ENCODE measurements at regions not wholly inside any gene's neighbourhood (a gene's known extent, or its start where the extent isn't known, plus 50 kb on each side); places are given as distances from the start of the nearest gene placed in this dataset.
"Not testable (repeated sequence)": the region's sequence is repeated elsewhere in the genome, so short reads cannot be mapped to it uniquely, and the experiment has no call there.

DNA sequence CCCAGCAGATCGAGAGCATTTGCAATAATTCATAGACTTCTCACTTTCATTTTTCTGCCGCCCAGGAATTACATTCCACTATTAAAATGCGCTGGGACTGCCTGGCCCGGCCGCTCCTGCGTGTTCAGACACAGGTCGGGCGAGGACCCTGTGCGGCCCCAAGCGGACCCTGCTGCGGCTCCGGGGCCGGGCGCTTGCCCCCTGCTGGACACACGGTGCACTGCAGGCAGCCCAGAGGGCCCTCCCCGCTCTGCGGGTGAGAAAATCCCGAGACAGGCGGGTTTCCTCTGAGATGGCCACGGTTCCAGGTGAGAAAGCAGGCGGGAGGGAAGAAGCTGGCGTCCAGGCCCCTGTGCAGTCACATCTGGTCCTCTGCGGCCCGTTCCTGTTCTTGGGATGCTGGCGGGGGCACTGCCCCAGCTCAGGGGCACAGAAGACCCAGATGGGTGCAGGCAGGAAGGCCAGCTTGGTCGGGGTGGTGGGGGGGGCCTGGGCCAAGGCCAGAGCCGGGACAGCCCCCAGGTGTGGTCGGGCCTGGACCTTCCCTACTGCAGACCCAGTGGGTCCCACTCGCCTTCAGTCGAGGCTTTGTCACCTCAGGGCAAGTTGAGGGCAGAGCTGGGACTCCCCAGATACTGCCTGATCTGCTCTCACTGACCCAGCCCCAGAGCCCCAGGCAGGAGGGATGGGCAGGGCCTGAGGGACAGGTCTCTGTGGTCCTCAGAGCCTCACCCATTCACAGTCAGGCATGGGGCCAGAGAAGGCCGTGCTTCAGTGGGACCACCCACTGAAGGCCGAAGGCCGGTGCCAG is 135.1 kb downstream of the FAM53A start:
- WGBS (ENCODE audit: insufficient coverage, insufficient read length), result no CpG with 5 or more reads among the region's 33 CpGs
- H3K27me3 ChIP-seq (ENCODE audit: control insufficient read depth, insufficient read depth, low read length); H3K4me1 ChIP-seq (ENCODE audit: control insufficient read depth, insufficient read depth, low read length); H3K27ac ChIP-seq (ENCODE audit: low read length); H3K9me3 ChIP-seq (ENCODE audit: control insufficient read depth, insufficient read depth, low read length); H3K4me3 ChIP-seq (ENCODE audit: low read length); H3K36me3 ChIP-seq (ENCODE audit: control insufficient read depth, insufficient read depth, low read length); DNase-seq (ENCODE audit: low read depth, low spot score): not testable (repeated sequence)

DNA sequence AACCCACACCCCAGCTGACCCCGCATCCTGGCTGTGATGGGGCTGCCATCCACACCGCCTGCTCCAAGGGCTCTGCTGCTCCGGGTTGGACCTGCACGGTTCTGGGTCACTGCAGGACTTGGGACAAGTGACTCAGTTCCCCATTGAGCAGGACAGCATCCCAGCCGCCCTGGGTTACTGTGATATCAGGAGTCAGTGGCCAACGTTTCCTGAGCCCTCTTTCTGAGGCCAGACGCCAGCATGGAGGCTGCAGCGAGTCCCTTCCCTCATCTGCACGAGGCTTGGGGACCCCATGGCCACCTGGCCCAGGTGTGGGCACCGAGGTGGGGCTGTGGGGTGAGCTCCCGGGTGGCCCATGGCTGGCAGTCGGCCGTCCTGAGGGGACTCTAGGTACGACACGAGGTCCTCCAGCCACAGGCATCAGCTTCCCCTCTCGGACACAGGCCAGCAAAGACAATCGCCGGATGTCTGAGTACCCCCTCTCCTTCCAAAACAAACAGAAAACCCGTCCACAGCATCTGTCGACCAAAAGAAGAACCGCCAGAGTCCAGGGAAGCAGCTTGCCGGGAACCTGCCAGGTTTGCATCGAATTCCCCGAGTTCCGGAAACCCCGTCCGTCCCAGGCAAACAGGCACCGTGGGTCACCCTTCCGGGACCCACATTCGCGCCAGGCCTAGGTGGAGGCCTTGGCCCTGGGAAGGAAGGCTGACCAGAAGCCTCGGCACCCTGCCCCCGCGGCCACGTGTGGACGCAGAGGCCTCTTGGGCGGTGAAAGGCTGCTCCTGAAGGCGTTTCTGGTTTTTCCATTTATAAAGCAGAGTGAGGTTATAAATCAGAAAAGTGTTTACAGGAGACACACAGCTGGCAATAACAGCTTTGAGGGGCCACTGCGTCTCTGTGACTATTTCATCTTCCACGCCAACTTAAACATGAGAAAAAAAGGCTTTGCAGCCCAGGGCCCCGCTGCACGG is 136.0 kb downstream of the FAM53A start:
- H3K36me3 ChIP-seq (ENCODE audit: control insufficient read depth, insufficient read depth, low read length), result no peaks in the 10 kb centered on the region; the same call in 1 of the 2 replicates
- no peak overlapping the region for H3K4me3 ChIP-seq (ENCODE audit: low read length)
- no CpG with 5 or more reads among the region's 42 CpGs for WGBS (ENCODE audit: insufficient coverage, insufficient read length)

DNA sequence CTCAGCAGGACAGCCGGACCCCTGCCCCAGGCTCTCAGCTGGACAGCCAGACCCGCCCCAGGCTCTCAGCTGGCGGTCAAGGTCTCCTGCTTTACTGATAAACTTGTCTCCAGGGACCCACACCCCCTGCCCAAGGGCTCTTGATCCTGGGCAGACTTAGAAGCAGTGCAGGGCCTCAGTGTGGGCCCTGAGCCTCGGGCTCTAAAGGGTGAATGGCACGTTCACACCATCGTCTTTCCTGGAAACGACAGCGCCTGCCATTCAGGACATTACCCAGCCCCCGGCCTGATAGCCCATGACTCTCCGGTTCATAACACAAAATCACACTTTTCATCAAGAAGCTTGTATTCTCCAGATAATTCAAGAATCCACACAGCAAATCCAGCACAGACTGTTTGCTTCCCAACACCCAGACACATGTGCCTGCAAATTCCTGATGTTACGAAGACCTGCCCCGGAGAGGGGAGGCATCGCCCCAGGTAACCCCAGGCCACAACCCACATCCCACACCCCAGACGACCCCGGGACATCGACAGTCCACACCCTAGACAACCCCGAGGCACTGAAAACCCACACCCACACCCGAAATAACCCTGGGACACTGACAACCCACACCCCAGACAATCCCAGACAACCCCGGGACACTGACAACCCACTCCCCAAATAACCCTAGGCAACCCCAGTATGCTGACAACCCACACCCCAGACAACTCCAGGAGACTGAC is 136.8 kb downstream of the FAM53A start:
- WGBS (ENCODE audit: insufficient coverage, insufficient read length), result no CpG with 5 or more reads among the region's 19 CpGs
- Histone ChIP-seq H3K4me1 (ENCODE audit: control insufficient read depth, insufficient read depth, low read length) (no peaks in the 10 kb centered on the region), H3K4me3 (ENCODE audit: low read length) (no peak overlapping the region)

More for the DNA sequence above, 136.0 kb downstream of the FAM53A start:
- no peak for DNase-seq (ENCODE audit: low read depth, low spot score)
- no peak overlapping the region for H3K27ac ChIP-seq (ENCODE audit: low read length)
- H3K4me1 ChIP-seq (ENCODE audit: control insufficient read depth, insufficient read depth, low read length), result no peaks in the 10 kb centered on the region
- no peaks in the 10 kb centered on the region for H3K27me3 ChIP-seq (ENCODE audit: control insufficient read depth, insufficient read depth, low read length)
- H3K9me3 ChIP-seq (ENCODE audit: control insufficient read depth, insufficient read depth, low read length), result no peaks in the 10 kb centered on the region

DNA sequence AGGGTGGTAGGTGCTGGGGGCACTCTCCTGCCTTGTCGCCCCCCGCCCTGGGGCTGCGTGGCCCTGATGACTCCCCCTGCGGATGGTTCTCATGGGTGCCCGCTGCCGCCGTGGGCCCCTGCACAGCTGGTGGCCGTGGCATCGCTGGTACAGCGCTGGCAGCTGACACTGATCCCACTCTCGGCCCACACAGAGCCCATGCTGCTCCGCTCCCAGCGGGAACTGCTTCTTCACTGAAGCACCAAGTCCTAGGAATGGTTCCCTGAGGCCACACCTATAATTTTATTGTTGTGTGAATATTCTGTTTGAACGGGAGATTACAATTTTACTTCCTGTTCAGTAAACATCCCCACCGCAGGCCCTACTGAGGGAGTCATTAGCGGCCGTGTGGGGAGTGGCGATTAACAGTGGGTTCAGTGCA is 138.6 kb upstream of the NKX1-1 start:
- DNase-seq (ENCODE audit: low read depth, low spot score), result no peak
- Histone ChIP-seq H3K4me1 (ENCODE audit: control insufficient read depth, insufficient read depth, low read length) (no peaks in the 10 kb centered on the region), H3K4me3 (ENCODE audit: low read length) (no peak overlapping the region), H3K36me3 (ENCODE audit: control insufficient read depth, insufficient read depth, low read length) (no peaks in the 10 kb centered on the region), H3K27me3 (ENCODE audit: control insufficient read depth, insufficient read depth, low read length) (no peaks in the 10 kb centered on the region), H3K27ac (ENCODE audit: low read length) (no peak overlapping the region), H3K9me3 (ENCODE audit: control insufficient read depth, insufficient read depth, low read length) (no peaks in the 10 kb centered on the region)
- no CpG with 5 or more reads among the region's 18 CpGs for WGBS (ENCODE audit: insufficient coverage, insufficient read length)

More for the DNA sequence above, 136.8 kb downstream of the FAM53A start:
- Histone ChIP-seq H3K9me3 (ENCODE audit: control insufficient read depth, insufficient read depth, low read length) (no peaks in the 10 kb centered on the region), H3K27me3 (ENCODE audit: control insufficient read depth, insufficient read depth, low read length) (no peaks in the 10 kb centered on the region), H3K36me3 (ENCODE audit: control insufficient read depth, insufficient read depth, low read length) (no peaks in the 10 kb centered on the region; the same call in 1 of the 2 replicates), H3K27ac (ENCODE audit: low read length) (no peak overlapping the region)
- DNase-seq (ENCODE audit: low read depth, low spot score), result no peak

DNA sequence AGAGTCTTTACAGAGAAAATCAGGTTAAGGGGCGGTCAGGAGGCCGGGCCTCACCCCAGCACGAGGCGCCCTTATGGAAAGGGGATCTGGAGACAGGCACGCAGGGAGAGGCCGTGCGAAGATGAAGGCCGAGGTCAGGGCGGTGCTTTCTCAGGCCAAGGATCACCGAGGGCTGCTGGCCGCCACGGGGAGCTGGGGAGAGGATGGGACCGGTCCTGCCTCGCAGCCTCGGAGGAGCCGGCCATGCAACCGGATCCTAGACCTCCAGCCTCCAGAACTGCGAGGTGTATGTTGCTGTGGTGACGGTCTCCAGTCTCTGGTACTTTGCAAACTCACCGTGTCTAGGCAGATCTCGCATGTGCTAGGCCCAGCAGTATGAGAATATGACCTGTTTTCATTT is 138.2 kb upstream of the NKX1-1 start:
- no CpG with 5 or more reads among the region's 21 CpGs for WGBS (ENCODE audit: insufficient coverage, insufficient read length)
- not testable (repeated sequence) for H3K4me3 ChIP-seq (ENCODE audit: low read length); H3K4me1 ChIP-seq (ENCODE audit: control insufficient read depth, insufficient read depth, low read length); H3K36me3 ChIP-seq (ENCODE audit: control insufficient read depth, insufficient read depth, low read length); DNase-seq (ENCODE audit: low read depth, low spot score); H3K27ac ChIP-seq (ENCODE audit: low read length); H3K9me3 ChIP-seq (ENCODE audit: control insufficient read depth, insufficient read depth, low read length); H3K27me3 ChIP-seq (ENCODE audit: control insufficient read depth, insufficient read depth, low read length)

DNA sequence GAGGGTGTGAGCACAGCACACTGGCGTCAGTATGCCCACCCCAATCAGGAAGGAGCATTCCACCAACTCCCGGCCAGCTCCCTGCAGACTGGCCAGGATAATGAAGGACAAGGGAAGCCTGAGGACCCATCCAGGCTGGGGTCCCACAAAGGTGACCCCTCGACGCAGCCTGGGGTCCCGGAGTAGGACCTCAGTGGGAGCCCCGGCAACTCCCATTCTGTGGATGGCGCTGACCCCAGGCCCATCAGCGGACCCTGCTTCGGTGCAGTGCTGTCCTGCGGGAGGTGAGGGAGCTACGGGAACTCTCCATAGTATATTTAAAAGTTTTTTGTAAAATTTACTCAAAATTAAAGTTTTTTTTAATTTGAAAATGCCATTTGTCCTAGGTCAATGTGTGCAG is 137.7 kb upstream of the NKX1-1 start:
- no CpG with 5 or more reads among the region's 11 CpGs for WGBS (ENCODE audit: insufficient coverage, insufficient read length)
- no peak for DNase-seq (ENCODE audit: low read depth, low spot score)
- Histone ChIP-seq H3K36me3 (ENCODE audit: control insufficient read depth, insufficient read depth, low read length) (no peaks in the 10 kb centered on the region), H3K27me3 (ENCODE audit: control insufficient read depth, insufficient read depth, low read length) (no peaks in the 10 kb centered on the region), H3K4me3 (ENCODE audit: low read length) (no peak overlapping the region), H3K4me1 (ENCODE audit: control insufficient read depth, insufficient read depth, low read length) (no peaks in the 10 kb centered on the region), H3K9me3 (ENCODE audit: control insufficient read depth, insufficient read depth, low read length) (no peaks in the 10 kb centered on the region), H3K27ac (ENCODE audit: low read length) (no peak overlapping the region)

DNA sequence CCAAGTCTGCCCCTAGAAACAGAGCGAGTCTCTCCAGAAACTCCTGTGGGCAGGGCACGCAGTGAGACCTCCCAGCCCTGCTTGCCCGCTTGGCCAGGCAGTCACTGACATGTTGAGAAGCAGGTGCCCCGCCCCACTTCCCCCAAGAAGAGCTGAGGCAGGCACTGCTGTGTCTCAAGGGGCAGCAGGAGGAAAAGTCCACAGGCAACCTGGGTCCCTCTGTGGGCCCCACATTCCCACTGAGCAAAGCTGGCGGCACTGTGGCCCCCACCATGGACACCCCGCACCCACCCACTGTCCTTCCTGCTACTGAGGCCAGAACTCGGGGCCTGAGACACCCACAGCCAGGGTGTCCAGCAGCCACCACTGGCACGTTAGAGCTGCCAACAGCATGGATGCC is 137.3 kb upstream of the NKX1-1 start:
- Histone ChIP-seq H3K36me3 (ENCODE audit: control insufficient read depth, insufficient read depth, low read length) (no peaks in the 10 kb centered on the region), H3K4me3 (ENCODE audit: low read length) (no peak overlapping the region), H3K9me3 (ENCODE audit: control insufficient read depth, insufficient read depth, low read length) (no peaks in the 10 kb centered on the region), H3K27ac (ENCODE audit: low read length) (no peak overlapping the region), H3K27me3 (ENCODE audit: control insufficient read depth, insufficient read depth, low read length) (no peaks in the 10 kb centered on the region), H3K4me1 (ENCODE audit: control insufficient read depth, insufficient read depth, low read length) (no peaks in the 10 kb centered on the region)
- no peak for DNase-seq (ENCODE audit: low read depth, low spot score)
- WGBS (ENCODE audit: insufficient coverage, insufficient read length), result no CpG with 5 or more reads among the region's 8 CpGs

DNA sequence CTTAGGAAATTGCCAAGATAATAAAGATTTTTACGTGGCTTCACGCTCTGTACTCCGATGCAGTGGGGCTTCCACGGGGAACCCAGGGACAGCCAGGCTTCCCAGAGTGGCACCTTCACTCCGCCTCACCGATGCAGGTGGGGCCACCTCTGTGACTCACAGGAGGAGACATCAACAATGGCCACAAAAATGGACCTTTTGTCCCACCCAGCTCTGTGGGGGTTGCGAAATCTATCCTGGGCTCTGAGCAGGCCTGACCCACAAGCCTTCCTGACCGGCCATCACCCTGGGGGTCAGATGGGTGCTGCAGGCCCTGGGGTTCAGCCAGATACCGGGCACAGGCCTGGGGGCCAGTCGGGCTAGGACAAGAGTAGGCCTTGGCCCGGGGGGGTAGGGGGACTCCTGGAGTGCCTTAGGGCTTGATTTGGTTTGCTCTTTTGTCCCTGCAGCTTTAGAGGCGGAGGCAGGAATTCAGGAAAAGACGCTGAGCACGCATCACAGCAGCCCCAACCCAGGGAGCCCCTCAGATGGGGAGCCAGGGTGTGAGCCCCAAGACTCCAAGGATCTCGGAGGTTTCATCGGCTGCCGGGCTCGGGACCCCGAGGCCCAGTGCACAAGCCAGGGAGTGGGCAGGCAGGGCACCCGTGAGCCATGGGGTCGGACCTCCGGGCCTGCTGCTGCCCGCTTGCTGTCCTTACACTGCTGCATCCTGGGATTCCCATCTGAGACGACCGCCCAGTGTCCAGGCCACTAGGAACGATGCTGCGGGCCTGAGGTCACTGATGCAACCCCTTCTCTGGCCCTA is 136.5 kb upstream of the NKX1-1 start:
- no peaks in the 10 kb centered on the region for H3K27me3 ChIP-seq (ENCODE audit: control insufficient read depth, insufficient read depth, low read length)
- no peaks in the 10 kb centered on the region for H3K4me1 ChIP-seq (ENCODE audit: control insufficient read depth, insufficient read depth, low read length)
- no CpG with 5 or more reads among the region's 27 CpGs for WGBS (ENCODE audit: insufficient coverage, insufficient read length)

DNA sequence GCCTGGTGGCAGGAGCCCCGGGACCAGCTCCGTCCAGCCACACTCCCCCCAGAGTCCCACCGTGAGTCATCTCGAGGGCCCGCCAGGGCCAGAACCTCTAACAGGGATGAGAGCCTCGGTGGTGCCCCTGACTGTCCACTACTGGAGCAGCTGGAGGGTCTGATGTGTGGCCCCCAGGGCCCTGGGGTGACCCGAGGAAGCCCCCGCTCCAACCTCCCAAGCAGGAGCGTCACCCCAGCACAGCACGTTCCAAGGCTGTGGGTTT is 135.9 kb upstream of the NKX1-1 start:
- H3K9me3 ChIP-seq (ENCODE audit: control insufficient read depth, insufficient read depth, low read length), result no peaks in the 10 kb centered on the region
- no peaks in the 10 kb centered on the region for H3K27me3 ChIP-seq (ENCODE audit: control insufficient read depth, insufficient read depth, low read length)
- no peak overlapping the region for H3K4me3 ChIP-seq (ENCODE audit: low read length)
- no peaks in the 10 kb centered on the region for H3K4me1 ChIP-seq (ENCODE audit: control insufficient read depth, insufficient read depth, low read length)
- no peaks in the 10 kb centered on the region for H3K36me3 ChIP-seq (ENCODE audit: control insufficient read depth, insufficient read depth, low read length)
- no CpG with 5 or more reads among the region's 10 CpGs for WGBS (ENCODE audit: insufficient coverage, insufficient read length)
- H3K27ac ChIP-seq (ENCODE audit: low read length), result no peak overlapping the region
- DNase-seq (ENCODE audit: low read depth, low spot score), result no peak

More for the DNA sequence above, 136.5 kb upstream of the NKX1-1 start:
- Histone ChIP-seq H3K4me3 (ENCODE audit: low read length) (no peak overlapping the region), H3K36me3 (ENCODE audit: control insufficient read depth, insufficient read depth, low read length) (no peaks in the 10 kb centered on the region), H3K27ac (ENCODE audit: low read length) (no peak overlapping the region), H3K9me3 (ENCODE audit: control insufficient read depth, insufficient read depth, low read length) (no peaks in the 10 kb centered on the region)
- no peak for DNase-seq (ENCODE audit: low read depth, low spot score)

All from iPS DF 6.9 (cell line).